GM19351 (cell line): ENCODE measurements at regions not wholly inside any gene's neighbourhood (a gene's known extent, or its start where the extent isn't known, plus 50 kb on each side); places are given as distances from the start of the nearest gene placed in this dataset.

Experiments used
- ATAC-seq: cut with Tn5 transposase; IDR thresholded peaks from one replicate; pipeline ENCODE4 v1.9.1; 2021; ENCODE audit warnings: mild to moderate bottlenecking, moderate library complexity; ENCODE audit not compliant: unreplicated experiment

GRCh38 chr1:61627365-61627764 is 97.6 kb downstream of the TM2D1 start:
- ATAC-seq: no peak

DNA sequence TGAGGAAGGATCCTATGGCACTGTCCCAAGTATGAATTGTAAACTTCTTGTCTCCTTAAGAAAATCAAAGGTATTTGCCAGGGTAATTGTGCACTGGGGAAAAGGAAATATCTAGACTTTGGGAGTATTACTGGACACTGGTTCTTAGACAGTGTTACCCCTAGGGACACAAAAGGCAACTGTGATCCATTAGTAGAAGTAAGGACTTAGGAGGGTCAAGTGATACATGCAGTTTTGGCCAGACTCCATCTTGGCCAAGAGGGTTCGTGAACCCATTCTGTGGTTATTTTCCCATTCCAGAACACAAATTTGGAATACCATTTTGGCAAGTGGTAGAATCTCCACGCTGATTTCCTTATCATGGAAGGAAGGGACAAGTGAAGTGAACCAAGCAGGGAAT is 98.1 kb downstream of the TM2D1 start:
- no peak for ATAC-seq

- no peak for ATAC-seq
Observed at GRCh38 chr1:61623852-61624251, 101.1 kb downstream of the TM2D1 start.

DNA sequence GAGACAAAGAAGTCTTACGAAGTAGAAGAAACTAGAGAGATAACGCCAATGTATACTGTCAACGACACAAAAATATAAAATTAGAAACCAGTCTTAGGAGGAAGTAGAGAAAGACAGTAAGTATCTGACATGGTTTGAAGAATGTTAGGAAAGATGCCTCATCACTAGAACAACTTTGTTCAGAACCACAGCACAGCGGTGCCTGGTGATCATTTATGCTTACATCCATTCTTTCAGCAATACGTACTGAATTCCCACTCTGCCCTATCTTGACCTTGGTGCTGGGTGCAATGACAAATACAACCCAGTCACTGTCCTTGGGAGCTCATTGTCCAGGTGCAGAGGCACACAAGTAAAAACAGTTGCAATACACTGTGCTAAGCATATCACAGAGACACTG is 104.4 kb downstream of the TM2D1 start:
- ATAC-seq: no peak

DNA sequence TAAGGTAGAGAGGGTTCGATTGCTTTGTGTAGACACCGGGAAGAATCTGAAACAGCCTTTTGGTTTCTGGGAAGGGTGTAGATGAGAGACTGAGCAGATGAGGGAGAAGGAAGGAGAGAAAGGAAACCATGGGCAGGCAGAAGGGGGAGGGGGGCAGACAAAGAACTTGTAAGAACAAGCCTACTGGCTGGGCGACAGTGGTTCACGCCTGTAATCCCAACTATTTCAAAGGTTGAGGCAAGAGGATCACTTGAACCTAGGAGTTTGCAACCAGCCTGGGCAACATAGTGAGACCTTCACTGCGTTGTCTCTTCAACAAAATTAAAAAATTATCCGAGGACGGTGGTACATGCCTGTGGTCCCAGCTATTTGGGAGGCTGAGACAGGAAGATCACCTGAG is 106.2 kb downstream of the TM2D1 start:
- no peak for ATAC-seq

DNA sequence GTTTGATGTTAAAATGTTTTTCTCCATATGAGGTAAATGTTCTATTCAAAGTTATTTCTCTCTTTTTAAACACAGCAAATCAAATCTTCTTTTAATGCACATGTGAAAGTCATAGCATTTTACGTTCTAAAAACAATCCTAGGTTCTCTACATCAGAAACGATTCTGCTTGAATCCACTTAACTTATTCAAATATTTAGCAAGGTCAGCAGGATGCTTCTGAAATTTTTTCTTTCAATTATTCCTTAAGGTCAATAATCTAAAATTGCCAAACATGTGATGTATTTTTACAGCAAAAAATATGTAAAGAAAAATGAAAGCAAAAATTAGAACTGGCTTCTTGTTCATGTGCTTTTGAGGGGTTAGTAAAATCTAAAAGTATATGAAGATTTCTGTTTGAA is 106.7 kb downstream of the TM2D1 start:
- no peak for ATAC-seq

DNA sequence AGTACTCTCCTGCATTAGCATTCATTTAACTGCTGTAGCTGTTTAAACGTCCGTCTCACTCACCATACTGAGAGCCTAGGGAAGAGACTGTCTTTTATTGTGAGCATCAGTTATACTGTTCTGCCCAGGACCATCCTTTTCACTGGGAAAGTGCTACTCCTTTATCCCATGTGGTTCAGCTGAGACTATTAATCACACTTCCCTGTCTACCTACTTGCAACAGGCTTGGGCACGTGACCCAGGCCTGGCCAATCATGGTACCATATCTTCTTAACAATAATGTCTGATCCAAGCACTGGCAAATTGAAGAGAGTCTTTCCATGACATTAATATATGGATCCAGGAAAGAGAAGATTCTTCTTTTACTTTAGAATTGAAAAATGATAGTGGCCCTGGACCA is 108.1 kb downstream of the TM2D1 start:
- ATAC-seq: no peak

DNA sequence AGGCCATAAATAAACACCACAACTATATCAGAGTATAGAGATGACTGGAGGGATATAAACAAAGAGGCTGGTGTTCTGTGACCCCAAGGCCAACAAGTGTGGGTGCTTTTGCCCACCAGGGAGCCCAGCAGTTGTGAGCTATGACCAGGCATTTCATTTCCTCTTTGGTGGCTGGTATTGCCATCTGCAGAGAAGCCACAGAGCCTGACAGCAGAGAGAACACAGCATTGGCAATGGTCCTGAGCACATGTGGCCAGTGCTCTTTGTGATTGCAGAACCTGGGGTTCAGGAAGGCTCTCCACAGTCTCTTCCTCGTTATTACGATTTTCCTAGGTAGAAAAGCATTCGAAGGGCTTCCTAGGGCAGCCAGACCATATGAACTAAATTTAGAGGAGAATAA is 112.3 kb downstream of the TM2D1 start:
- ATAC-seq: no peak

- no peak for ATAC-seq
Observed at GRCh38 chr1:61609040-61609439, 115.9 kb downstream of the TM2D1 start.

DNA sequence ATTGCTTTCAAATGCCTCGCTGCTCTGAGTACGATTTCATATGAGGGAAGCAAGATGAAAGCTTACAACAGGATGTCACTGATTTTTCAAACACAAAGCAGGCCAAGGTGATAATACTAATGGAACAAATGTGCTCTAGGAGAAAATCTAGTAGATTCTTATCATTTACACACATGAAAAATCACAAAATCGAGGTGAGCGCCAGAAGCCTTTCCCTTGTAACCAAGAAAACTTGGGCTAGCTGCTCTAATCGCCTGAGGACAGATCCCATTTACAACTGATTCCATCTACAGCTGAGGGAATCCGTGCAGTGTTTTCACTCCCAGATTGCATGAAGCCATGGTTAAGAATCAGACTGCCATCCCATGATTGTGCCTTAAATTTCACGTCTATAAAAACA is 117.5 kb downstream of the TM2D1 start:
- ATAC-seq: no peak

- no peak for ATAC-seq
Observed at GRCh38 chr1:61606448-61607312, 118.3 kb downstream of the TM2D1 start.

GRCh38 chr1:61605607-61606321 is 119.2 kb downstream of the TM2D1 start:
- no peak for ATAC-seq

DNA sequence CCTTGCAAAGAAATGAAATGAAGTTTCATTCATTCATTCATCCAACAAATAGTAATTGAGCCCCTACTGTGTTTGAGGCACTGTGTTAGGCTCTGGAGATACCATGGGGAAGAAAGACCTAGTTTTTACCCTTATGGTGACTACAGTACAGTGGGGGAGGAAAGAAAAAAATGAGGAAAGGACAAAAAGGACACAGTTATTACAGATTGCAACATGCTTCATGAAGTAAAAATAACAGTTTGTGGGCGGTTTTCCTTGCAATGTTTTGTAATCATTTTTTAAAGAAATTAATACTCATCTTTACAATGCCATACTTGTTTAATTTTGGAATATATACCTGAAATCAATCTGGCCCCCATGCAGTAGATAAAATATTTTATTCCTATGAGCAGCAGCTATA is 120.3 kb downstream of the TM2D1 start:
- no peak for ATAC-seq

DNA sequence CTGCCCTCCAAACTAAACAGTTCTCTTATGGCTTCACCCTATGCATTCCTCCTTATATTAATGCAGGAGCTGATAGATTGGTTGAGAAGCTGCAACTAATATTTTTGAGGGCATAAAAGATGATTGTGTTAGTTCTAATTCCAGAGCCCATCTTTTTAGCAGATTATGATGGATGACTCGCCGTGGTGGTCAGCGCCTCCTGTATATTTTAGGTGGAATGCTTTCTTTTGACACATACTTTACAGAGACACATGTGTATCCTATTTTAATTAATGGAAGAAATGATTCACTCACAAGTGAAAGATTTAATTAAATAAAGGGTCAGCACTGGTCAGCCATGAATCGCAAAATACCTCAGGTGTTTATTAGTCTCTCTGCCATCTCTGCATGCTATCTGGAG is 120.7 kb downstream of the TM2D1 start:
- ATAC-seq: no peak

DNA sequence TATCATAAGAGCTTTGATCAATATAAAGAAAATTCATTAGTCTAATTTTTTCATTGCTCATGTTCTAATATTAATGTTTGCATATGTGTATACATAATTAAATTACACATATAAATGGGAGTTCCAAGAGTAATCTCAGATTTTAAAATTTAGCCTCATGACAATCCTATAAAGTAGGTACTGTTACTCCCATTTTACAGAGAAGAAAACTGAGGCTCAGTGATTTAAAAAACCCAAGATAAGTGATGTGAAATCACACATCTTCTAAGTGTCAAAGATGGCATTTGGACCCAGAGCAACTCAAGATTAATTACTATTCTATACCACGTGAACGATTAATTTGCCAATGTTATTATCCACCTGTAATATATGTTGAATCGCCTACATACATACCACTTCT is 122.3 kb downstream of the TM2D1 start:
- no peak for ATAC-seq

- ATAC-seq: no peak
Observed at GRCh38 chr1:61597601-61598000, 127.3 kb downstream of the TM2D1 start.

- no peak for ATAC-seq
Observed at GRCh38 chr1:61593331-61593730, 131.6 kb downstream of the TM2D1 start.

GRCh38 chr1:61591351-61591750 is 133.6 kb downstream of the TM2D1 start:
- no peak for ATAC-seq

GRCh38 chr1:61588736-61589672 is 135.9 kb downstream of the TM2D1 start:
- peak; percentile 97 for ATAC-seq

GRCh38 chr1:61585714-61586113 is 139.2 kb downstream of the TM2D1 start:
- no peak for ATAC-seq

DNA sequence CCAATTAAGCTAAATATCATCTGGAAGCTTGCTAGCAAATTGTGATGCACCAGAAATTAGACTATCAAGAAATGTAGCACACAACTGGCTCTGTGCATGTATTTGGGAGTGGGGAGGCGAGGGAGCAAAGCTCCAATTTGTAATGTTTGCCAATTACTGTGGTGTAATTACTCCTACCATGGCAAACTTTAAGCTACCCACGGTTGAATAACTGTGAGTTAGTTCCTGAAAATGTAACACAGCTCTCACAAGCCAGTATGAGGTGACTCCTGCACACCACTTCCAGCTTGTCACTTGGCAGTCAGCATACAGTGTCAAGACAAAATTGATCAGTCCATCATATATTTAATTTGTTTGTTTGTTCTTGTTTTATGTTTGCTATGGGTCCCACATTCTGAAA is 141.2 kb downstream of the TM2D1 start:
- no peak for ATAC-seq
